Loucy (cell line): ENCODE measurements at regions not wholly inside any gene's neighbourhood (a gene's known extent, or its start where the extent isn't known, plus 50 kb on each side); places are given as distances from the start of the nearest gene placed in this dataset.

ENCODE experiments used
- CTCF ChIP-seq: fragments of 200-600 bp; sonication (generic); conservative IDR thresholded peaks from 2 replicates; pipeline ENCODE4 v1.5.1; 2014; ENCODE audit warnings: mild to moderate bottlenecking, antibody characterized with exemption, low read length
- EZH2phosphoT487 ChIP-seq: fragments of 200-600 bp; IDR thresholded peaks from 2 replicates; pipeline ENCODE4 v1.6.1; 2018; ENCODE audit warnings: antibody characterized with exemption, mild to moderate bottlenecking, moderate library complexity, borderline replicate concordance

GRCh38 chrX:102018208-102018607 is 86.4 kb upstream of the ZMAT1 start:
- TF ChIP-seq CTCF = no peak
- no peak for TF ChIP-seq EZH2phosphoT487
